Fibroblast of the aortic adventitia (primary cell): ENCODE measurements at regions not wholly inside any gene's neighbourhood (a gene's known extent, or its start where the extent isn't known, plus 50 kb on each side); places are given as distances from the start of the nearest gene placed in this dataset.

ENCODE experiments used
- DNase-seq: peaks from one replicate; pipeline ENCODE4 v3.0.0-alpha.2; 2010; ENCODE audit warnings: low read depth
- H3K4me3 ChIP-seq: 2 replicates; pipeline ENCODE4 v1.5.1; 2011; ENCODE audit warnings: low read depth, mild to moderate bottlenecking, control low read depth, low read length, moderate library complexity
- TF ChIP-seq, protein P1 (sequence below): IDR thresholded peaks from 2 replicates; pipeline ENCODE4 v1.5.1; 2011; ENCODE audit warnings: mild to moderate bottlenecking, low read length, control low read depth, inconsistent platforms; ENCODE audit not compliant: insufficient read depth

DNA sequence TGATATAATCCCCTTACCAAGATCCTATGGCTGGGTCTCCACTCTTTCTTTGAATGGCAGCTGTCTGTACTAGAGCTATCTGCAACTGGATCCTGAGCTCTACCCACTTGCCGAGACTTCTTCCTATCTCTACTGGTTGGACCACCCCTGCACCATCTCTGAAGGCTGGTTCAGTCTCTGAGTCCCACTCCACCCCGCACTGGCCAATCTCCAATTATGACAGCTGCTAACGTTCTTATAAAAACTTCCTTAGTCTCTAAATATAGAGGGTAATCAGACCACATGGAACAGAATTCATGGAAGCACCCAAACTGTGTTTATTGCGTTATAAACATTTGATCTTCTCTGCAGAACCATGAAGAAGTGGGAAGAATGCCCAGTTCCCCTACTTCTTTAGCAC lies 186.6 kb upstream of the EEA1 start:
- no peak overlapping the region for H3K4me3 ChIP-seq
- TF ChIP-seq, protein P1, sequence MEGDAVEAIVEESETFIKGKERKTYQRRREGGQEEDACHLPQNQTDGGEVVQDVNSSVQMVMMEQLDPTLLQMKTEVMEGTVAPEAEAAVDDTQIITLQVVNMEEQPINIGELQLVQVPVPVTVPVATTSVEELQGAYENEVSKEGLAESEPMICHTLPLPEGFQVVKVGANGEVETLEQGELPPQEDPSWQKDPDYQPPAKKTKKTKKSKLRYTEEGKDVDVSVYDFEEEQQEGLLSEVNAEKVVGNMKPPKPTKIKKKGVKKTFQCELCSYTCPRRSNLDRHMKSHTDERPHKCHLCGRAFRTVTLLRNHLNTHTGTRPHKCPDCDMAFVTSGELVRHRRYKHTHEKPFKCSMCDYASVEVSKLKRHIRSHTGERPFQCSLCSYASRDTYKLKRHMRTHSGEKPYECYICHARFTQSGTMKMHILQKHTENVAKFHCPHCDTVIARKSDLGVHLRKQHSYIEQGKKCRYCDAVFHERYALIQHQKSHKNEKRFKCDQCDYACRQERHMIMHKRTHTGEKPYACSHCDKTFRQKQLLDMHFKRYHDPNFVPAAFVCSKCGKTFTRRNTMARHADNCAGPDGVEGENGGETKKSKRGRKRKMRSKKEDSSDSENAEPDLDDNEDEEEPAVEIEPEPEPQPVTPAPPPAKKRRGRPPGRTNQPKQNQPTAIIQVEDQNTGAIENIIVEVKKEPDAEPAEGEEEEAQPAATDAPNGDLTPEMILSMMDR, result no peak
- peak; percentile 62 for DNase-seq

DNA sequence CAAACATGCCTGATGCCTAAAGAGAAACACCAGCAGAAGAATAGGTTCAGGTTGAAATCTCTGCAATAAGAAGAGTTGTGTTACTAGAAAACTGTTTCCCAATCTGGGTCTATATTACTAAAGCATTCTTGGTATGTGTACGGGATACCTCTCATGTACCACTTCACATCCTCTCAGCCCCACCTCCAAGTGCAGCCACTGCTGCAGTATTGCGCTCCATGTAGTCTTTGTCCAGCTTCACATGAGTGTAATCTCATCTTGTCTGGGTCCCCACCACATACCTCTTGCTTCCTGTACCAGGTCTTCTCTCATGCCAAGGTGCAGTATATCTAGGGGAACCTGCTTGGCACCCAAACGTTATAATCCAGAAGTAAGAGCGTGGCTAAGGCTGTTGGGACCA lies 187.5 kb upstream of the EEA1 start:
- no peak for DNase-seq
- no peak overlapping the region for H3K4me3 ChIP-seq
- TF ChIP-seq, protein P1, result no peak

DNA sequence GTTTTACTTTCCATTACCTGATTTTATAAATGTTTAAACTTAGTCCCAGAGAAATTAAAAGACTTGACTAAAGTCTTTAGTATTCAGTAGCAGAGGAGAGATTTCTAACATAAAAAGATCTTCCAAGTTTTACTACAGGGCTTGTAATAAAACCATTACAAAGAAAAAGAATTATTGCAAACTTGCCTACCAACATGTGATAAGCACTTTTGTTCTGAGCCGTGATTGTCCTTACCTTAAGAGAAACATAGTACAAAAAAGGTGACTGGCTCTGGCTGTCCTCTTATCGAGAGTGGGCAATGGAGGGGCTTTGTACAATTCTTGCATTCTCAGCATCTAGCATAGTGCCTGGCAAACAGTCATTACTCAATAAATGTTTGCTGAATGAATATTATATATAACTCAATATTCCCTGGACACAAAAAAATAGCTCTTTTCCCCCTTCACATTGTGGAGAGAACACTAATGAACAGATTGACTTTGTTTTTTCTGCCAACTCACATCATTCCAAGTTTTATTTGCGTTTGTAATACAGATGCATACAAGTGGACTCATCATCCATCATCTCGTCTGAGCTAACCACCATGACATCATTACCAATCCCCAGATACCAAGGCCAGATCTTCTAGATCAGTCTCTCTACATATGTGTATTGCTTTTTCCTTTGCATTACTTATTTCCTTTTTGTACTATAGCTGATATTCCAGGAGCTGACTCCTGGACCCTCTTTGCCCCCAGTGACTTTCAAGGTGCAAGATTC lies 192.8 kb upstream of the EEA1 start:
- H3K4me3 ChIP-seq, result no peak overlapping the region
- TF ChIP-seq, protein P1, result no peak
- peak; percentile 71 for DNase-seq

- no peak for DNase-seq
- TF ChIP-seq, protein P1, result no peak
These were observed 193.5 kb upstream of the EEA1 start for GRCh38 chr12:93122569-93123091.

DNA sequence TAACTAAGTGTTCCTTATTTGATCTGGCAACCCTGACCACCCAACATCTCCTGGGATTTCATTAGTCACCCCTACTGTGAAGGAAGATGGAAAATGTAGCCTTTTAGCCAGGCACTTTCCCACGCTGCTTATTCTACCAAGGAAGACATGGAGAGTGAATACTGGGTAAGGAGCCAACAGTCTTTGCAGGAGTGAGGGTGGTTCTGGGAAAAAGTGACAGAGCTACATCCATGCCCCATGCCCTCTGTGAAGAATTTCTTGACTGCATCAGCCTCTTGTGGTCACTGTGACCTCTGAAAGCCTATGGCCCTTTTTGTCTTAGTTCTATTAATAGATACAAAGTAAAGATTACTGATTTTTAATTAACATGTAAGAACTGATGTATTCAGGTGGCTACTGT lies 196.0 kb upstream of the EEA1 start:
- TF ChIP-seq, protein P1, result no peak
- H3K4me3 ChIP-seq, result no peak overlapping the region
- peak; percentile 33 for DNase-seq

More at GRCh38 chr12:93122569-93123091, 193.5 kb upstream of the EEA1 start:
- H3K4me3 ChIP-seq, result no peak overlapping the region

- no peak for DNase-seq
- no peak overlapping the region for H3K4me3 ChIP-seq
- TF ChIP-seq, protein P1, result no peak
These were observed 197.0 kb upstream of the EEA1 start for GRCh38 chr12:93126069-93126474.
